ENCODE measurements at regions not wholly inside any gene's neighbourhood (a gene's known extent, or its start where the extent isn't known, plus 50 kb on each side); places are given as distances from the start of the nearest gene placed in this dataset.
A peak's percentile ranks its signal among the peaks of the same experiment; 100 is the strongest.

DNA sequence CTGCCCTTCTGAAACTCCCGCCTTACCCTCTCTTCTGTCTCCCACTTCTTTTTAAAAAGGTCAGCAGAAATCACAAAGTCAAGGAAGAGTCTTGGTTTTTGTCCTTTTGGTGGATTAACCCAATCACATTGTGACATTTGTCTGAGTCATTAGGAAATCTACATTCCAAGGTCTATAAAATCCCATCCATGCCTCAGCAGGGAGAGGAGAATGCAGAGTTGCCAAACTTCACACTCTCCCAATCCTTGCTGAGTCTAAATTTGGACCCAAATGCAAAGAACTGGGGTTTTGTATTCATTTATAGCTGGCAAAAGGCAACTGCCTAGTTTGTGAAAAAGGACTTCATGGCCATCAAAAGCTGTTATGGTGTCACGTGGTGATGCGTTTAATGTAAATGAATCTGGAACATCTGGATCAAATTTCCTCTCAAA, 67.9 kb downstream of the TMEM30B start:
- peak; percentile 26 for DNase-seq (ENCODE audit: low read depth)
- Histone ChIP-seq H3K36me3 (ENCODE audit: control insufficient read depth, insufficient read depth, low read length) (no peaks in the 10 kb centered on the region), H3K27me3 (ENCODE audit: control insufficient read depth, insufficient read depth, low read length) (no peaks in the 10 kb centered on the region), H3K4me3 (ENCODE audit: low read depth, low read length) (no peak overlapping the region)
- TF ChIP-seq, protein P1, sequence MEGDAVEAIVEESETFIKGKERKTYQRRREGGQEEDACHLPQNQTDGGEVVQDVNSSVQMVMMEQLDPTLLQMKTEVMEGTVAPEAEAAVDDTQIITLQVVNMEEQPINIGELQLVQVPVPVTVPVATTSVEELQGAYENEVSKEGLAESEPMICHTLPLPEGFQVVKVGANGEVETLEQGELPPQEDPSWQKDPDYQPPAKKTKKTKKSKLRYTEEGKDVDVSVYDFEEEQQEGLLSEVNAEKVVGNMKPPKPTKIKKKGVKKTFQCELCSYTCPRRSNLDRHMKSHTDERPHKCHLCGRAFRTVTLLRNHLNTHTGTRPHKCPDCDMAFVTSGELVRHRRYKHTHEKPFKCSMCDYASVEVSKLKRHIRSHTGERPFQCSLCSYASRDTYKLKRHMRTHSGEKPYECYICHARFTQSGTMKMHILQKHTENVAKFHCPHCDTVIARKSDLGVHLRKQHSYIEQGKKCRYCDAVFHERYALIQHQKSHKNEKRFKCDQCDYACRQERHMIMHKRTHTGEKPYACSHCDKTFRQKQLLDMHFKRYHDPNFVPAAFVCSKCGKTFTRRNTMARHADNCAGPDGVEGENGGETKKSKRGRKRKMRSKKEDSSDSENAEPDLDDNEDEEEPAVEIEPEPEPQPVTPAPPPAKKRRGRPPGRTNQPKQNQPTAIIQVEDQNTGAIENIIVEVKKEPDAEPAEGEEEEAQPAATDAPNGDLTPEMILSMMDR (IDR thresholded peaks at IDR 0.05; ENCODE audit: insufficient read depth, low read length, severe bottlenecking), result no peak
- peak; percentile 36 for FAIRE-seq

DNA sequence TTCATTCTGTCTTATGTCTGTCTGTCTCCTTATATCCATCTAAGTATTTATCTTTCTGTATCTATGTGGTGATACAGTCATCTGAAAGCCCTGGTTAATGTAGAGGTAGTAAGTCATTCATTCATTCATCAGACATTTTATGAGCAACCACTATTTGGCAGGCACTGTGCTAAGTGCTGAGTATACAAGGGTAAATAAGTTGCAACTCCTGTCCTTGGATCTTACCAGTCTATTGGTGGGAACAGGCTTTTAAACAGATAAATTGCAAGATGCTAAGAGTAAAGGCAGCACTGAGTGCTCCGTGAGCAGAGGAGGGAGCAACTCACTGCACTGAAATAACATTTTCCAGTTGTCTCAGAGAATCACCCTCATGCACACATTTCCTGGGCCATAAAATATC, 68.6 kb downstream of the TMEM30B start:
- TF ChIP-seq, protein P1 (IDR thresholded peaks at IDR 0.05; ENCODE audit: insufficient read depth, low read length, severe bottlenecking), result no peak
- Histone ChIP-seq H3K27me3 (ENCODE audit: control insufficient read depth, insufficient read depth, low read length) (no peaks in the 10 kb centered on the region), H3K4me3 (ENCODE audit: low read depth, low read length) (no peak overlapping the region), H3K36me3 (ENCODE audit: control insufficient read depth, insufficient read depth, low read length) (no peaks in the 10 kb centered on the region)
- no peak for FAIRE-seq
- DNase-seq (ENCODE audit: low read depth), result no peak

DNA sequence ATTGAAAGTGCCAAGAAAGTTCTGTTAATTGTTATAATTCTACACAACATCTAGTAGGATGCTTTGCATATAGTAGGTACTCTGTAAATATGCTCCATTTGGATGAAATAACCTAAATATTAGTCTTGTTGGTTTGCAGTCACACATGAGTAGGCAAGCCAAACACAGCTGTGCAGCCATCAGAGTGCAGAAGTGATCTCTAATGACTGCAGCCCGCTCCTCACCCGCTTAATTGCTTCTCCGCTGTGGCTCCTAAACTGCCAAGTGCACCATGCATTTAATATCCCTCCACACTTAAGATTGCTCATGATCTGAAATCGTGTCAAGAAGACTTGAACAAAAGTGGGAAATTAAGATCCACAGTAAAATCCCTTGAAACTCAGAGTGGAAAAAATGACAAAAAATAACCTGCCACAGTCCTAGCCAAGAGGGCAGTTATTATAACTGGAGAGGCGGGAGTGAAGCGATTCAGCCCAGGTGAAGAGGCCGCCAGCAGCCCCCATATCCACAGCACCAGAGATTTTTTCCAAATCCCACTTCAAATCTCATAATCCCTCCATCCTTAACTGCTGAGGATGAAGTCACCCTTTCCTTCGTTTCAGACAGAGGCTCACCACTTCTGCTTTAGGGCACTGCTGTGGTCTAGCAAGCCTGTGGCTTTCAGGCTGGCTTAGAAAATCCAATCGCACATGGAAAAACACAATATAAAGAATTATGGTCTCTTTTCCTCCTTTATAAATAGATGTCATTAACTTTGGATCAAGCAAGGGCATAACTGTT, 69.5 kb downstream of the TMEM30B start:
- TF ChIP-seq, protein P1 (IDR thresholded peaks at IDR 0.05; ENCODE audit: insufficient read depth, low read length, severe bottlenecking), result no peak
- FAIRE-seq, result no peak
- Histone ChIP-seq H3K27me3 (ENCODE audit: control insufficient read depth, insufficient read depth, low read length) (no peaks in the 10 kb centered on the region), H3K4me3 (ENCODE audit: low read depth, low read length) (no peak overlapping the region), H3K36me3 (ENCODE audit: control insufficient read depth, insufficient read depth, low read length) (no peaks in the 10 kb centered on the region)
- DNase-seq (ENCODE audit: low read depth), result no peak

DNA sequence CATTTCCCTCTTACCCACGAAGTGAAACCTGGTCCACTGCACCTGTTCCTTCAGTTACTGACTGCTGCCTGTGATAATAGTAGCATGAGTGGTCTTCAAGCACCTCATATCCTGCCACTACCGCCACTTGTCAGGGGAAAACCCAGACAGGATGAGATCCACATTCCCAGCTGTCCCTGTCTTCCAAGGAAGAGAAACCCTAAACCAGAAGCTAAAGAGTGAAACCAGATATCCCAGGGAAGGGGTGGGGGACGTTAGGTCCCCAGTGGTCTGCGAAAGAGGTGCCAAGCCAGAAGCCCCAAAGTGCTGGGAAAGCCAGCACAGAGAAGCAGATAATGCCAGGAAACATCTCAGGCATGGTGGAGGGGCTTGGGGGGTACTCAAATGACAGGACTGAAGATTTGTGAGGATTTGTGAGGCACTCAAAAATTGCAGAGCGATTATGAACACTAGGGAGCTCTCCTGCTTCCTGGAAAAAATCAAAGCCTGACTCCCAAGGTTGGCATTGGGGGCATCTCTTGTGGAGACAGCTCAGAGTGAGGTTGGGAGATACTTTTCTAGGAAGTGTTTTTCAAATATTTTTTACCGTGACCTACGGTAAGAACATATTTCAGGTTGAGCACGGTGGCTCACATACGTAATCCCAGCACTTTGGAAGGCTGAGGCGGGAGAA, 77.9 kb downstream of the TMEM30B start:
- no peak for FAIRE-seq
- H3K27me3 ChIP-seq (ENCODE audit: control insufficient read depth, insufficient read depth, low read length), result no peaks in the 10 kb centered on the region
- no peak overlapping the region for H3K4me3 ChIP-seq (ENCODE audit: low read depth, low read length)
- no peak for DNase-seq (ENCODE audit: low read depth)
- TF ChIP-seq, protein P1 (IDR thresholded peaks at IDR 0.05; ENCODE audit: insufficient read depth, low read length, severe bottlenecking), result no peak
- H3K36me3 ChIP-seq (ENCODE audit: control insufficient read depth, insufficient read depth, low read length), result no peaks in the 10 kb centered on the region

DNA sequence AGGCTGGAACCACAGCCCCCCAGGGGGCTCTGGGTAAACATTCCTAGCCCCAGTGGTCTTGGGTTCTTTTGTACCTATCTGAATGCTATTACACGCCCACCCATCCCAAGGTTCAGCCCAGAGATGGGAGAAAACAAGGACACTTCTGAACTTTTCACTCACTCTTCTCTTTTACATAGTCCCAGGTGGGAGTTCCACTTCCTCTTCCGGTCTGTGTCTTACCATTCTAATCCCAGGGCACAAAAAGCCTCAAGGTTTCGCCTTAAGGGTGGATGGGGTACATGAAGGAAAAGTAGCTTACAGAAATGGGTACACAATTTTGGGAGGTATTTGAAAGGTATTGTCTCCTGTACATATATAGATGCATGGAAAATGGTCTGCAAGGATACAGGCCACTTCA, 79.0 kb downstream of the TMEM30B start:
- H3K27me3 ChIP-seq (ENCODE audit: control insufficient read depth, insufficient read depth, low read length), result no peaks in the 10 kb centered on the region
- no peak overlapping the region for H3K4me3 ChIP-seq (ENCODE audit: low read depth, low read length)
- DNase-seq (ENCODE audit: low read depth) (no peak), FAIRE-seq (no peak)
- H3K36me3 ChIP-seq (ENCODE audit: control insufficient read depth, insufficient read depth, low read length), result no peaks in the 10 kb centered on the region
- TF ChIP-seq, protein P1 (IDR thresholded peaks at IDR 0.05; ENCODE audit: insufficient read depth, low read length, severe bottlenecking), result no peak
